ENCODE measurements at regions not wholly inside any gene's neighbourhood (a gene's known extent, or its start where the extent isn't known, plus 50 kb on each side); places are given as distances from the start of the nearest gene placed in this dataset.

DNA sequence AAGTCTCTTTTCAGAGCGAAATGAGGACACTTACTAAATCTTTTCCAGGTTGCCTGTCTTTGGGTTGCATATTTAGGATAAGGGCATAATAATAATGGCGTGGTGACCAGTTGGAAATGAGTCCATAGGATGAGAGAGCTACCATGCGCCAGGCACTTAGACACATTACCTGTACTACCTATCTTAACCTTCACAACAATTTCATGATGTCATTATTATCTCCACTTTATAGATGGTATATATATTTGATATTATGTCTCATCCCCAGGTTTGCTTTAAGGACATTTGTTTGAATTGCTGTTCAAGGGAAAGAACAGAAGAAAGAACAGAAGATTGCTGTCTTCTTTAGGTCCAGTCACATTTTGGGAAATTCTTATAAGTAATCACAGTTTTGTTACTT is 182.0 kb upstream of the STARD13 start:
- no peak for DNase-seq (ENCODE audit: extremely low read depth, low read depth)

DNA sequence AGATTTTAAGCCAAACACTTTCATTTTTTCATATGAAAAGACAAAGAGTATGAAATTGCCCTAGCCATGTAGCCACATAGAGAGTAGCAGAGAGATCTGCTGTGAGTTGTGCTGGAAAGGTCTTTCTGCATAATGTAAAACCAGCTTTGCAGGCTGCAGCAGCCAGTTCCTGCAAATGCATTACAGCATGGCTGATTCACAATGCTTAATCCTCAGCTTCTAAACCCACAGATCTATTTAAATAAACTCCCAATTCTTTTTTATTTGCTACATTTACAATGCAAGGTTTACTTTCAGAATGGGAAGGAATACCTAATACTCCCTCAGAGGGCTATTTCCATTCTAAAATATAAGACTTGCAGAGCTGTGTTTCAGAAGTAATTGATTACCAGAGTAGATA is 185.6 kb upstream of the STARD13 start:
- TF ChIP-seq, protein P1, sequence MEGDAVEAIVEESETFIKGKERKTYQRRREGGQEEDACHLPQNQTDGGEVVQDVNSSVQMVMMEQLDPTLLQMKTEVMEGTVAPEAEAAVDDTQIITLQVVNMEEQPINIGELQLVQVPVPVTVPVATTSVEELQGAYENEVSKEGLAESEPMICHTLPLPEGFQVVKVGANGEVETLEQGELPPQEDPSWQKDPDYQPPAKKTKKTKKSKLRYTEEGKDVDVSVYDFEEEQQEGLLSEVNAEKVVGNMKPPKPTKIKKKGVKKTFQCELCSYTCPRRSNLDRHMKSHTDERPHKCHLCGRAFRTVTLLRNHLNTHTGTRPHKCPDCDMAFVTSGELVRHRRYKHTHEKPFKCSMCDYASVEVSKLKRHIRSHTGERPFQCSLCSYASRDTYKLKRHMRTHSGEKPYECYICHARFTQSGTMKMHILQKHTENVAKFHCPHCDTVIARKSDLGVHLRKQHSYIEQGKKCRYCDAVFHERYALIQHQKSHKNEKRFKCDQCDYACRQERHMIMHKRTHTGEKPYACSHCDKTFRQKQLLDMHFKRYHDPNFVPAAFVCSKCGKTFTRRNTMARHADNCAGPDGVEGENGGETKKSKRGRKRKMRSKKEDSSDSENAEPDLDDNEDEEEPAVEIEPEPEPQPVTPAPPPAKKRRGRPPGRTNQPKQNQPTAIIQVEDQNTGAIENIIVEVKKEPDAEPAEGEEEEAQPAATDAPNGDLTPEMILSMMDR (IDR thresholded peaks at IDR 0.05; ENCODE audit: low read depth, low read length), result no peak
- DNase-seq (ENCODE audit: extremely low read depth, low read depth), result no peak

More for the DNA sequence above, 182.0 kb upstream of the STARD13 start:
- TF ChIP-seq, protein P1 (IDR thresholded peaks at IDR 0.05; ENCODE audit: low read depth, low read length), result no peak

DNA sequence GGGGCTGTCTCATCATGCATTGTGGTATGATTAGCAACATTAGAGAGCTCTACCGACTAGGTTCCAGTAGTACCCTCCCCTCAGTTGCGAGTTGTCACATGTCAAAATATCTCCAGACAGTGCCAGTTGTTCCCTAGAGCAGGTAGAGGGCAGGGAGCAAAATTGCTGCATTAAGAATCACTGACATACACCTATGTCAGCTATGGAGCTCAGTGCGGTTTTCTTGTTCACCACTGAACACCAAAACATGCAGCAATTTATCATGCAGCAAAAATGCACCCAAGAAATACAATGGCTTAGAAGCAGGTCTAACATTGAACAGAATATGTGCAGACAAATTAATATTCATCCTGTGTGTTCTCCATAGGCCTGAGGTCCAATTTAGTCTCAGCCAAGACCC is 186.9 kb upstream of the STARD13 start:
- TF ChIP-seq, protein P1 (IDR thresholded peaks at IDR 0.05; ENCODE audit: low read depth, low read length), result no peak
- DNase-seq (ENCODE audit: extremely low read depth, low read depth), result no peak

DNA sequence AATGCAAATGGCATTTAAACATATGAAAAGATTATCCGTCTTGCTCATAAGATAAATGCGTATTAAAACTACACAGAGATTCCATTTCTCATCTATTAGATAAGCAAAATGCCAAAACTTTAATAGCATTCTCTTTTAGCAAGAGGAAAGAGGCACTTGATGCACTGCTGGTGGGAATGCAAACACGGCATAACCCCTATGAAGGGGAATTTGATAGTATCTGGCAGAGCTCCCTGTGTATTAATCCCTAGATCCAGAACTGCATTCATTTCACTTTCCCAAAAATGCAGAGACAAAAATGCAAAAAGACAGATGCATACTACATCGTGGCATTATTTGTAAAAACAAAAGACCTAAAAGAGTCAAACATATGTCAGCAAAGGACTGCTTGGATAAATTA is 193.6 kb upstream of the STARD13 start:
- DNase-seq (ENCODE audit: extremely low read depth, low read depth), result no peak
- TF ChIP-seq, protein P1 (IDR thresholded peaks at IDR 0.05; ENCODE audit: low read depth, low read length), result no peak

DNA sequence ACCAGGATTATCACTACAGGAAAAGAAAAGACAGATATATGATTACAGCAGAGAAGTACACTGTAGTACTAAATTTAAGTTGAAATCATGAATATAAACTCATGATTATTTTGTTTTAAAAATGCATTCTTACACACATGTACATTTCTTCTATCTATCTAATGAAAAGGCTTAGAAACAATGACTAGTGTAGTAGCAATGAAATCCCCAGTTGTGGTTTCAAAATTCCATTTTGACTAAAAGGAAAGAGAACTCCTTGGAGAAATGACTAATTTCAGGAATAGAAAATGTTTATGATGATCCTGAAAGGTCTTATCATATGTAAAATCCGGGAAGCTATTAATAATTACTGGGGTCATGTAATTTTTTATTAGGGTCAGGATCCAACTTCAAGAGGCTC is 195.0 kb upstream of the STARD13 start:
- TF ChIP-seq, protein P1 (IDR thresholded peaks at IDR 0.05; ENCODE audit: low read depth, low read length), result no peak
- DNase-seq (ENCODE audit: extremely low read depth, low read depth), result no peak

DNA sequence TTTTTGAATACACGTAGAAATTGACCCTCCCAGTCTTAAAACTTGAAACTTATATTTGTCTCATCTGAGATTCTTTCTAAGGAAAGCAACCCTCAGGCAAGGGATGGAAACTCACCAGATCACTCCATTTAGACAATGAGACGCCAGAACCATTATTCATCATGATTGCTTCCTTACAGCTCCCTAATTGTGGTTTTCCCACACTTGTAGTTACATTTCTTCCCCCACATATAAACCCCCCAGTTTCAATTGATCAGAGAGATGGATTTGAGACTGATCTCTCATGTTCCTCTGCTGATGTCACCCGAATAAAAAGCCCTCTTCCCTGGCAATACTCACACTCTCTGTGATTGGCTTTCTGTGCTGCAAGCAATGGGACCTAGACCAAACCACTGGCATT is 197.9 kb upstream of the STARD13 start:
- TF ChIP-seq, protein P1 (IDR thresholded peaks at IDR 0.05; ENCODE audit: low read depth, low read length), result no peak

DNA sequence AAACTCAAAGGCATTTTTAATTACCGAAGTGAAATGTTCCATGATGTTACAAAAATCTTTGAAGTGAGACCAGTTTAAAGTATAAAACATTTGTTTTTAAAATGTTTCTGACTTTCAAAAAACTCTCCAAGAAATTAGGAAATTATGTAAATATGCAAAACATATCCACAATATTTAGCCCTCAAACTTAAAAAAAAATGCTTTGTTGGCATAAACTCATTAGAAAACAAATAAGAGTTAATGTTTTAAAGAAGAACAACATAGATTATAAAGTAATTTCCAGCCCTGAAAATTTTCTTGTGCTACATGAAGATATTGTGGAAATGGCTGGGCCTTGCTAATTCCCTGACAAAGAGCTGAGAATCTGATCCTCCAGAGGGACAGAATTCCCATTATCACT is 199.7 kb upstream of the STARD13 start:
- no peak for DNase-seq (ENCODE audit: extremely low read depth, low read depth)
- TF ChIP-seq, protein P1 (IDR thresholded peaks at IDR 0.05; ENCODE audit: low read depth, low read length), result no peak

More for the DNA sequence above, 197.9 kb upstream of the STARD13 start:
- no peak for DNase-seq (ENCODE audit: extremely low read depth, low read depth)
